GM21576 (cell line): ENCODE measurements at regions not wholly inside any gene's neighbourhood (a gene's known extent, or its start where the extent isn't known, plus 50 kb on each side); places are given as distances from the start of the nearest gene placed in this dataset.
"Not testable (repeated sequence)": the region's sequence is repeated elsewhere in the genome, so short reads cannot be mapped to it uniquely, and the experiment has no call there.

Experiments
- ATAC-seq: cut with Tn5 transposase; IDR thresholded peaks from one replicate; pipeline ENCODE4 v1.9.1; 2021; ENCODE audit warnings: mild to moderate bottlenecking, moderate library complexity; ENCODE audit not compliant: unreplicated experiment

DNA sequence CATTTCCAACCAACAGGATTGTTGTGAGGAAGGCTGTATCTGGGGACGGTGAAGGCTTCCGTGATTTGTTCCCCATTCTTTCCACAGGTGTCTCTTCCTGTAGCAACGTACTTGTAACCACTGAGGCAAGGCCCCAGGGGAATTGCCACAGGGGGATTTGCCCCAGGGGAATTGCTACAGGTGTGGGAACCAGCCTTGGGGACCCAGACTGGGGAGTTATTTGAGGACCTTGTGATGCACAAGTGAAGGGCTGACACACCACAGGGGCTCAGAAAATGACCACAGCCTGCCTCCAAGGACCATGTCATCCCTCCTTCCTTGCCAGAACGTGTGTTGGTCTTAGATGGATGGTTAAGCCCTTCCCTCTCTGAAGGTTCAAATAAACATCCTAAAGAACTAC is 131.4 kb upstream of the RGS6 start:
- no peak for ATAC-seq

DNA sequence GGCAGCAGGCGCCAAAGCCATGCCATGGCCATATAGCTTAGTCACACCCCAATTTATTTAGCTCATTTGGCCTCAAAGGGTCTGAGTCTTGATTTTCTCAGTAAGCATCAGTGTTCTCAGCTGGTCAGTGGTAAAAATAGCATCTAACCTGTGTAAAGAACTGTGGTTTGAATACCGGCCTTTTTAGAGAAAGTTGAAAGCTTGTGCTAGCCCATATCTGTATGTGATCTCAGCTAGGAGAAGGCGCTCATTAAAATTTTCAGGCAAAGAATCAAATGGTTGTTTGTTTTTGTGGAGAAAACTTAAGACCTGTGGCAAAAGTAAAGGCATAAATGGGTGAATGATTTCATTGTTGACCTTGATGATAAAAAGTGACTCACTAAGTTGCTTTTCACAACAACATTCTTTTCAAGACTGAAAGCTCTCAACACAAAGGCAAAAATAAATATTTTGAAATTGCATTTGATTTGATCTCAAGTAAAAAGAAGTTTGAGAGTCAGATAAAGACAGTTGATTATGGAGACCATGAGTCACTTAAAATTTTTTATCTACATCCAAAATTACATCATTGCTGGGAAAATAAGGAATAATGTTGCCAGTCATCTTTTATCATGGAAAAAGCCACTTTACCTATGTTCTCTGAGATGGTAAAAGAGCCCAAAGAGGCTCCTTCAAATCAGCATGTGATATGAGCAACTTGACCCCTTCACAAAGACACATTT is 128.5 kb upstream of the RGS6 start:
- no peak for ATAC-seq

DNA sequence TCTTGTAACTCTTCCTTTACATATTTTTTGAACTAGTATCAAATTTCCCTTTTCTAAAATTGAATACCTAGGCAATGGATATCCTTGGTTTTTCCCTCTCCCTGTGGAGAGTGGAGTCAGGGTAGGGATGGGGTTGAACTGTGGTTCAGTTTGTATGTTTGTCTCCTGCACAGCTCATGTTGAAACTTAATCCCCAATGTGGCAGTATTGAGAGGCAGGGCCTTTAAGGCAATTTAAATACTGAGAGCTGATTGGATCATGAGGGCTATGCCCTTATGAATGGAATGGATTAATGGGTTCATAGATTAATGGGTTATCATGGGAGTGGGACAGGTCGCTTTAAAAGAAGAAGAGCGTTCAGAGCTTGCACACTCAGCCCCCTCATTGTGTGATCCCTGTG is 127.2 kb upstream of the RGS6 start:
- ATAC-seq = no peak

DNA sequence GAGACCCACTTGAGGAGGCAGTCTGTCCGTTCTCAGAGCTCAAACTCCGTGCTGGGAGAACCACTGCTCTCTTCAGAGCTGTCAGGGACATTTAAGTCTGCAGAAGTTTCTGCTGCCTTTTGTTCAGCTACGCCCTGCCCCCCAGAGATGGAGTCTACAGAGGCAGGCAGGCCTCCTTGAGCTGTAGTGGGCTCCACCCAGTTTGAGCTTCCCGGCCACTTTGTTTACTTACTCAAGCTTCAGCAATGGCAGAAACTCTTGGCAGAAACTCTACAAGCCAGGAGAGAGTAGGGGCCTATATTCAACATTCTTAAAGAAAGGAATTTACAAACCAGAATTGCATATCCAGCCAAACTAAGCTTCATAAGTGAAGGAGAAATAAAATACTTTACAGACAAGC is 125.2 kb upstream of the RGS6 start:
- not testable (repeated sequence) for ATAC-seq

DNA sequence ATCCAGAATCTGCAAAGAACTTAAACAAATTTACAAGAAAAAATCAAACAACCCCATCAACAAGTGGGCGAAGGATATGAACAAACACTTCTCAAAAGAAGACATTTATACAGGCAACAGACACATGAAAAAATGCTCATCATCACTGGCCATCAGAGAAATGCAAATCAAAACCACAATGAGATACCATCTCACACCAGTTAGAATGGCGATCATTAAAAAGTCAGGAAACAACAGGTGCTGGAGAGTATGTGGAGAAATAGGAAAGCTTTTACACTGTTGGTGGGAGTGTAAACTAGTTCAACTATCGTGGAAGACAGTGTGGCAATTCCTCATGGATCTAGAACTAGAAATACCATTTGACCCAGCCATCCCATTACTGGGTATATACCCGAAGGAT is 121.4 kb upstream of the RGS6 start:
- not testable (repeated sequence) for ATAC-seq

DNA sequence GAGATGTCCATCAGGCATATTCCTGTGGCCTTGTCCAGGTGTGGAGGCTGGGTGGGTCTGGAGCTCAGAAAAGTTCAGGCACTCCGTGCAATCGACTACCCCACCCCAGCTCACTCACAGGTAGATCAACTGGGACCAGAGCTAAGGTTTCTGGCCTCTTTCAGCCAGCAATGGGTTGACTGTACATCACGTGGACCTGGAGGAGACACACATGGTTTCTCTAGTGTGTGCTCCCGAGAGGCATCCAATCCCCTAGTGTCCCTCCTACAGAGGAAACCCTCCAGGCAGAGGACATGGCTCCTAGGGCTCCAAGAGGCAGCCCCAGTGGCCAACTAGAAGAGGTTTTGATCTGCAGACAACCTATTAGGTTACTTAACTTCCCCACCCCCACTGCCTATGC is 119.5 kb upstream of the RGS6 start:
- no peak for ATAC-seq

DNA sequence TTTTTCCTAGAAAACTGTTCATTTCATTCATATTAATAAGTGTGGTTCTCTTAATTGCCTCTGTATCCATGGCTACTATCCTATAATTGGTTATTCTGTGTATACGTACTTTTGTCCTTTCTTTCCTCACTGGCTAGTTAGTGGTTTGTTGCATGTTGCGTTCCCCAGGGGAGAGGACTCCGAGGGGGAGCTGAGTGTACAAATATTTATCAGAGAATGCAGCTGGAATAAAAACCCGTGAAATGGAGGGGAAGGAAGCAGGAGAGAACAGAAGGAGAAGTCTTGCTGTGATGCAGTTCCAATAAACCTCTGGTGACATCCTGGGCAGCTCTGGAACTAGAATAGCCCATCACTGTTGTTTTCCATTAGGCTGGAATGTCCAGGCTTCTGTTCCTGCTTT is 117.1 kb upstream of the RGS6 start:
- ATAC-seq = no peak

DNA sequence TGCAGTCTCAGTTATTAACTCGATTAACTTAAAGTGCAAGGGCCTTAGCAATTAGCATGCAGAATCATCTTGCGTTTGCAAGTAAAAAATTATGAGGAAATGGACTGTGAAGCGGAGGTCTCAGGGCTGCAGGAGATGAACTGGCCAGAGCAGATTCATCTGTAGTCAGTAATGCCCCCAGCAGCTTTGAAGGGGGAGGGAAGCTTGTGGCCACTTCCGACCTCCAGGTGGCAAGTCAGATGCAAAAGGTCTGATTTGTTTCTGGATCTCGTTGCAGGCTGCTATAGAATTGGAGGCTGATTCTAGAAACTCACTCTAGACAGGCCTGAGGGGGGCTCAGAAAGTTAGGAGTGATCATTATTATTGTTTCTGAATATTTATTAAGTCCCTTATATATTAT is 107.4 kb upstream of the RGS6 start:
- ATAC-seq = no peak

DNA sequence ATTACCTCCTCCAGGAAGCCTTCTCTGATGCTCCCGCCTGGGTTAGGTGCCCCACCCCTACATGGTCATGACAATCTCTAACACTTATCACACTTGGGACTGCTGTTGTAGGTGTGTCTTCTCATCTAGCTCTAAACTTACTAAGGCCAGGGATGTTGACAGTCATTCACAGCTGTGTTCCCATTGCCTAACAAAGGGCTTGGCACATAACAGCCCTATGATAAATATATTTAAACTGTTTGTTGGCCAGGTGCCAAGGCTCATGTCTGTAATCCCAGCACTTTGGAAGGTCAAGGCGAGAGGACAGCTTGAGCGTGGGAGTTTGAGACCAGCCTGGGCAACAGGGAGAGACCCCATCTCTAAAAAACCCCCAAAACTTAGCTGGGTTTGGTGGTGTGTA is 98.8 kb upstream of the RGS6 start:
- no peak for ATAC-seq

DNA sequence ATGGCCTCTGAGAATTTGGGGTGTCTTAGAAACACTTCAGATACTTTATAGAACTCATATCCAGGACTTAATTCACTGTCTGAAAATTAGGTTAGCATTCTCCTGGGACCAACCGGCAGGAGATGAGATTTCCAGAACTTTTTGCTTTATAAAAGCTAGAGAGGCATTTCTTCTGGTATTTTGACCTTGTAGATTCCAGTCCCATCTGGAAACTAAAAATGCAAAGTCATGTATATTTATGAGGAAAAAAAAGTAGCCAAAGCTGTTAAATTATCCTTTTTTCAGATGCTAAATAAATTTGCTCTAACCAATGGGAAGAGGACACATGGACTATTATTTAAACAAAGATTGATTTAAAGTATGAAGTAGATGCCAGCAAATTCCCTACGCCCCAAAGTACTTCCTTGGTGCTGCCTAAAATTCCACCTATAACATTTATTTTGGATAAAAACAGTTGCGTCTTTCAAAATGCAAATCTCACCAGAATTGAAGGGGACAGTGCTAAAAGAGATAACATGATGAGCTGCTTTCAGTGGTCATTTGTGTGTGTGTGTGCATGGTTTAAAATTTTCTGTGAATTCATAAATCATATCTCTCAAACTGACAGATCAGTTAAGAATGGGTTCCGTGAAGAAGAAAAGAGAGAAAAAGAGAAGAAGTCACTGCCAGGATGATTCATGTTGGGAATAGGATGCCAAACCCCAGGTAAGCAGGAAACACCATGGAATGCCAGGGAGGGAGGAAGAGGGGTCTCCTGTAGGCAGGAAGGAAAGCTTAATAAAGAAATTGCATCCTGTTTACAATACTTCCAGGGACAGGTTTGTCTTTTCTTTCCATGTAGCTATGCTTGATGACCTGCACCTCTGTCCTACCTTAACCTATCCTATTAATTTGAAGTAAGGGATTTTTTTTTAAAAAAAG is 97.7 kb upstream of the RGS6 start:
- ATAC-seq = no peak

DNA sequence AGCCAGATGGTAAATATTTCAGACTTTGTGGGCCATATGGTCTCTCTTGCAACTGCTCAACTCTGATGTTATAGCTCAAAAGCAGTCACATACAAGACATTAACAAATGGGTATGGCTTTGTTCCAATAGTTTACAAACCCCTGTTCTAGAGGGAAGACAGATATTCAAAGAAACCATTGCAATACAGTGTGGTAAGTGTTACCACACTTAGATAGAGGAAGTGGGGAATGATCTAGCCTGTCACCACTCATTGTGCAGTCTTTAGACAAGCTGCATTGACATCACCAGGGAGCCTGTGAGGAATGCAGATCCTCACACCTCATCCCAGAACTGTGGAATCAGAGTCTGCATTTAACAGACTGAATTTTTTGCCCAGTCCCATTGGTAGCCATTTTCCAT is 80.0 kb upstream of the RGS6 start:
- ATAC-seq = no peak

DNA sequence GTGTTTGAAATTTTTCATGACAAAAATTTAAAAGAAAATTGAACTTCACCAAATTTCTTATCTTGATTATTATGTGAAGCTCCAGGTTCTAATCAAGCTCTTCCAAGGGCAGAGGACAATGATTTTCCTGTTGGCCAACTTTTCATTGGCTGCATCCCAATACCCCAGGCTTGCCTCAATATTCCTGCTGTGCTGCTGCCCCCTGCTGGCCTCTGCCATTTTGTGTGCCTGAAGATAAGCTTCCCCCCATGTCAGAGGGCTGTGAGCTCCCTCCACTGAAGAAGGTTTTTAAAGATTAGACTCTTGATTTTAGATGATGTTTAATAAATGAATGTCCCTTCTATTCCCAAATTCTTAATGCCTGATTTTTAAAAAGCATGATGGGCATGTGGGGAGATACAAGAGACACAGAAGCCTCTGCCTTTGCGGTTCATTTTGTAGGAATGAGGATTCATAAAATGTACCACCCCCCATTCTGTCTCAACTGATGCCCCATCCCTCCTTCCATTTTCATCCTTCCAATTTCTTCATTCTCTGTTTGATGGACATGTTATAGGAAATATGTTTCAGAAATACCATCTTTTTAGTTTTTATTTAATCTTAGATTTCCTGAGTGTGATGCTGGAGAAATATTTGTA is 76.7 kb upstream of the RGS6 start:
- ATAC-seq = no peak

DNA sequence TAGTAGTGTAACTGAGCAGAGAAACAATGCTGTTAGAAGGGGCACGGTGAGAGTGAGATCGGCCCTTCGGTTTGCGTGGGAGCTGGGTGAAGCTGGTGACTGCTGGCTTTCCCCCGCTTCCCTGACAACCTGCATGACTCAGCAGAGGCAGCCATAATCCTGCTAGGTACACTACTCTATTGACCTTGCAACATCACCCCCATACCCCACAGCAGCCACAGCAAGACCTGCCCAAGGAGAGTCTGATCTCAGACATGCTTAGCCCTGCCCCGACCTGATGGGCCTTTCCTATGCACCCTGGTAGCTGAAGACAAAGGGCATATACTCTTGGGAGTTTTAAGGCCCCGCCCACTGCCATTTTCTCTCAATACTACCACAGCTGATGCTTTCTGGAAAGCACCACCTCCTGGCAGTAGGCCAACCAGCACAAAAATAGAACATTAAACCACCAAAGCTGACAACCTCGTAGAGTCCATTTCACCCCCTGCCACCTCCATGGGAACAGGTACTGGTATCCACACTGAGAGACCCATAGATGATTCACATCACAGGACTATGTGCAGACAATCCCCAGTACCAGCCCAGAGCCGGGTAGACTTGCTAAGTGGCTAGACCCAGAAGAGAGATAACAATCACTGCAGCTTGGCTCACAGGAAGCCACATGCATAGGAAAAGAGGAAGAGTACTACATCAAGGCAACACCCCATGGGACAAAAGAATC is 75.9 kb upstream of the RGS6 start:
- no peak for ATAC-seq

DNA sequence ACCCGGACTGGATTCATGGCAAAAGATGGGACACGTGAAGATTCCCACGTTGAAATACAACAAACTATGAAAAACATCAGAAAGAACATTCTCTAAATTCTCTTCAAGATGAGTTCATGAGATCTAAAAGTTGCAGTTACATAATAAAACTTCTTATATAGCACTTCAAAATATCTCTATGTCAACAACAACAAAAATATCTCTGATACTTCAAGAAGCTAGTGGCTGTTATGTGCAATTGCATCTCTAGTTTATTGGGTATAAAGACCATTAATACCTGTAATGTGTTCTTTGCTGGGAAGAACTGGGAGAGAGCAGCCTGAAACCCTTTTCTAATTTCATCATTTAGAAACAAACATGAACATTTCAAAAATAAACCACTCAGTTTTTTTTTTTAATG is 69.2 kb upstream of the RGS6 start:
- ATAC-seq = no peak

DNA sequence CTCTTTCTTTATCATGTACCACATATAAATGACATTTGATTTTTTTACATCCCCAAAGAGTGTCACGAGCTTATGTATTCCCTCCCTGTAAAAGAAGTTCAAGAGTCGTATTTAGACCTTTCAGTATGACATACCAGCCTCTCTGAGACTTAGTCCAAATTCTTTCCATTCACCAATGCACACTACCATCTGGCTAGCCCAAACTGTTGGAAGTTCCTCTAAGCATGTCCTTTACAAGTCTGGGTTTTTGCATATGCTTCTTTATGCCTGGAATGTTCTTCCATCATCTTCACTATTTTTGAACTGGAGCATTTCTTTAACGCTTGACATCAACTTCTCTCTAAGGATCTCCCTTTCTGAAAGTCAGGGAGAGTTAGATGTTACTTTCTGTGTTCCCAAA is 68.5 kb upstream of the RGS6 start:
- ATAC-seq = no peak
